ENCODE measurements at regions not wholly inside any gene's neighbourhood (a gene's known extent, or its start where the extent isn't known, plus 50 kb on each side); places are given as distances from the start of the nearest gene placed in this dataset.
A peak's percentile ranks its signal among the peaks of the same experiment; 100 is the strongest.
"Not testable (repeated sequence)": the region's sequence is repeated elsewhere in the genome, so short reads cannot be mapped to it uniquely, and the experiment has no call there.

DNA sequence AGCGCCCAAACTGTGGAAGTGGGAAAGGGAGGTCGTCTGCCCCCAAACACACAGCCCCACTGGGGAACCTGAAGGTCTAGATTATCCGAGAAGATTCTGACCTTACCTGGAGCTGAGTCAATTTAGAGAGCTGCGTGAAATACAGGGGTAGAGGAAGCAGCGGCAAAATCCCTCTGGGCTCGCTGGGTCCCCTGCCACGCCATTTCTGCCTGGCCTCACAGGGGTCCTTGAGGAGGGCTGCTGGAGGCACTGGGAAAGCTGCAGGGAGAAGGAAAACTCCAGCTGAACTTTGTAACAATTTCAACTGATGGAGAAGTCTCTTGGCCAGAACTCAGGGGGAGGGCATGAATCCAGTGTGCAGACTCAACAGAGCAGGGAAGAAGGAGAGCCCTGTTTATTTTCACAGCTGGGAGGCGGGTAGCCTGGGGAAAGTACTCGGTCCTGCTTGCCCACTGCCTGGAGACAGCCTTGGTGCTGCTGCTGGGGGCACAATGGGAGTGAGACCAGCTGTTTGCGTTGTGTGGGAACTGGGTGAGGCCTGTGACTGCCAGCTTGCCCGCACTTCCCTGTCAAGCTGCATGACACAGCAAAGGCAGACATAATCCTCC is 93.2 kb upstream of the MAPK10 start:
- 79% methylated on average over 8 of the region's 11 CpGs for WGBS
- Histone ChIP-seq H3K27ac (peak overlapping the region; percentile 29), H3K9me3 (no peaks in the 10 kb centered on the region), H3K4me1 (peaks cover 7% of the 10 kb centered on the region), H3K36me3 (no peaks in the 10 kb centered on the region), H3K27me3 (no peaks in the 10 kb centered on the region), H3K4me3 (peak overlapping the region; percentile 5)
- DNase-seq (ENCODE audit: low spot score in 2 of 2) = no peak
- TF ChIP-seq CTCF (IDR thresholded peaks at IDR 0.05) (no peak), POLR2AphosphoS5 (IDR thresholded peaks at IDR 0.05) (no peak), EP300 (IDR thresholded peaks at IDR 0.05) (no peak), POLR2A (IDR thresholded peaks at IDR 0.05) (no peak)

GRCh38 chr4:86453611-86454072 is 93.8 kb upstream of the MAPK10 start:
- H3K4me3 ChIP-seq; H3K27ac ChIP-seq; H3K36me3 ChIP-seq; DNase-seq (ENCODE audit: low spot score in 2 of 2); H3K9me3 ChIP-seq; H3K27me3 ChIP-seq; H3K4me1 ChIP-seq: not testable (repeated sequence)
- 61% methylated on average over 2 of the region's 2 CpGs for WGBS

DNA sequence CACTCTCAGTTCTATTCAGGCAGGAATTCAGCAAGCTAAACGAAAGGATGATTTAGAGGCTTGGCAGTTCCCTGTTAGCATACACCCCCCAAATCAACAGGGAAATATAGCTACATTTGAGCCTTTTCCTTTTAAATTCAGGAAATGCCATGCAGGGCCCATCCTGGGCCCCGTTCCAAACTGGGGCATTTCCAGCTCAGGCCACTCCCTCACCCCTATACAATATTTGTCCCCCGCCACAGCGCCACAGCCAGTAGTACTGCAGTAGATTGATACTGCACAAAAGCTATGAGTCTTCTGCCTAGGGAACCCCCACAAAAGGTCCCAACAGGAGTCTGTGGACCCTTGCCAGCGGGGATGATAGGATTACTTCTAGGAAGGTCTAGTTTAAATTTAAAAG is 102.0 kb upstream of the MAPK10 start:
- 85% methylated on average over 5 of the region's 5 CpGs for WGBS
- TF ChIP-seq EP300 (IDR thresholded peaks at IDR 0.05) (no peak), POLR2AphosphoS5 (IDR thresholded peaks at IDR 0.05) (no peak), CTCF (IDR thresholded peaks at IDR 0.05) (no peak), POLR2A (IDR thresholded peaks at IDR 0.05) (no peak)
- Histone ChIP-seq H3K36me3 (no peaks in the 10 kb centered on the region), H3K27me3 (no peaks in the 10 kb centered on the region), H3K4me1 (no peaks in the 10 kb centered on the region), H3K4me3 (no peak overlapping the region), H3K9me3 (no peaks in the 10 kb centered on the region), H3K27ac (no peak overlapping the region)
- DNase-seq (ENCODE audit: low spot score in 2 of 2) = no peak

DNA sequence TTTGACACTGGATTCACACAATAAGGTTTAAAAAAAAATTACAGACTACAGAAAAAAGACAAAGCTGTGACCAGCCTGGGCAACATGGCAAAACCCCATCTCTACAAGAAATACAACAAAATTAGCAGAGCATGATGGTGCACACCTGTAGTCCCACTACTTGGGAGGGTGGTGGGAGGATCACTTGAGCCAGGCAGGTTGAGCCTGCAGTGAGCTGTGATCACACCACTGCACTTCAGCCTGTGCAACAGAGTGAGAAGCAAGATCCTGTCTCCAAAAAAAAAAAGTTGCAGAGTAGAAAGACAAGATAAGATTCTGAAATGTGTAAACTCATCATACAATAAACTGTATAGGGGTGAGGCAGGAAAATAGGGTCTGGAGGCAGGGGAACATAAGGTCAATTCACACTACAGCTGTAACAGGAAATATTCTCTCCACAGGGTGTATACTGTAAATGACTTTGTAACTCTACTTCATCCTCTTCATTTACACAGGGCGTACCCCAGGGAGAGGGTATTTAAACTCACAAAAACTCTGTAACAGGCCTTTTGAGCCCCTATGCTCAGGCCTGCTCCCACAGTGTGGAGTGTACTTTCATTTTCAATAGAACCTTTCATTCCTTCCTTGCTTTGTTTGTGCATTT is 112.6 kb upstream of the MAPK10 start:
- DNase-seq (ENCODE audit: low spot score in 2 of 2) = no peak

DNA sequence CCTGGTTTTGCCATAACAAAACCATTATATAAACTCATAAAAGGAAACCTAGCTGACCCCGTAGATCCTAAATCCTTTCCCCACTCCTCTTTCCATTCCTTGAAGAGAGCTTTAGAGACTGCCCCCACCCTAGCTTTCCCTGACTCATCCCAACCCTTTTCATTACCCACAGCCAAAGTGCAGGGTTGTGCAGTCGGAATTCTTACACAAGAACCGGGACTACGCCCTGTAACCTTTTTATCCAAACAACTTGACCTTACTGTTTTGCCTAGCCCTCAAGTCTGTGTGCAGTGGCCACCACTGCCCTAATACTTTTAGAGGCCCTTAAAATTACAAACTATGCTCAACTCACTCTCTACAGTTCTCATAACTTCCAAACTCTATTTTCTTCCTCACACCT is 116.0 kb upstream of the PTPN13 start:
- not testable (repeated sequence) for H3K4me1 ChIP-seq; H3K36me3 ChIP-seq; H3K9me3 ChIP-seq; H3K27ac ChIP-seq; DNase-seq (ENCODE audit: low spot score in 2 of 2); H3K4me3 ChIP-seq; H3K27me3 ChIP-seq
- 95% methylated on average over 4 of the region's 4 CpGs for WGBS

More for the DNA sequence above, 112.6 kb upstream of the MAPK10 start:
- WGBS = 87% methylated on average over 1 of the region's 1 CpG
- Histone ChIP-seq H3K36me3 (no peaks in the 10 kb centered on the region), H3K27ac (no peak overlapping the region), H3K27me3 (no peaks in the 10 kb centered on the region), H3K4me1 (no peaks in the 10 kb centered on the region), H3K9me3 (no peaks in the 10 kb centered on the region), H3K4me3 (no peak overlapping the region)
- TF ChIP-seq EP300 (IDR thresholded peaks at IDR 0.05) (no peak), POLR2A (IDR thresholded peaks at IDR 0.05) (no peak), POLR2AphosphoS5 (IDR thresholded peaks at IDR 0.05) (no peak), CTCF (IDR thresholded peaks at IDR 0.05) (no peak)

- Histone ChIP-seq H3K27me3 (no peaks in the 10 kb centered on the region), H3K9me3 (no peaks in the 10 kb centered on the region), H3K4me1 (no peaks in the 10 kb centered on the region), H3K27ac (no peak overlapping the region), H3K36me3 (no peaks in the 10 kb centered on the region), H3K4me3 (no peak overlapping the region)
- TF ChIP-seq POLR2AphosphoS5 (IDR thresholded peaks at IDR 0.05) = no peak
- no peak for TF ChIP-seq CTCF (IDR thresholded peaks at IDR 0.05)
- TF ChIP-seq POLR2A (IDR thresholded peaks at IDR 0.05) = no peak
- no peak for TF ChIP-seq EP300 (IDR thresholded peaks at IDR 0.05)
- DNase-seq (ENCODE audit: low spot score in 2 of 2) = no peak
- WGBS = 49% methylated on average over 1 of the region's 1 CpG
These were observed 112.7 kb upstream of the PTPN13 start for GRCh38 chr4:86481440-86481839.

Data from suprapubic skin (tissue), 4 donors.